GM19043 (cell line): ENCODE measurements at regions not wholly inside any gene's neighbourhood (a gene's known extent, or its start where the extent isn't known, plus 50 kb on each side); places are given as distances from the start of the nearest gene placed in this dataset.

Source experiments
- ATAC-seq: cut with Tn5 transposase; IDR thresholded peaks from one replicate; pipeline ENCODE4 v1.9.1; 2021; ENCODE audit warnings: low read depth; ENCODE audit not compliant: unreplicated experiment

GRCh38 chr3:43892061-43892460 is 201.3 kb downstream of the ABHD5 start:
- ATAC-seq: no peak

- ATAC-seq: peak; percentile 75
These were observed 201.8 kb downstream of the ABHD5 start for GRCh38 chr3:43892526-43892925.

DNA sequence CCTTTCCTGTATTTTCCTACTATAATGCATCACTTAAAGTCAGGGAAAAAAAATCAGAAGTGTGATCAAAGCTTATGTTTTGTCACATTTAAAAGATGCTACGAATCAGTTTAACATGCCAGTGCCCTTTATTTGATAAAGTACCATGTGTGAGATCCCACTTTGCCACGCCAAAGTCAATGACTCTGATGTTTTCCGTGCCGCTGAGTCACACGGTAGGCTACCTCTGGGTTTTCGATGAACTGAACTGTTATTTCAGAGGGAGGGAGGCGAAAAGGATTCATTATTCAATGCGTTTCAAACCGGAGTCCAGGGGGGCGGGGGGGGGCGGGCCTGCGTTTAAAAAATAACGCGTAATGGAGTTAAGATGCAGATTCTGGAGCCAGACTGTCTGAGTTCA is 203.0 kb downstream of the ABHD5 start:
- ATAC-seq: no peak

DNA sequence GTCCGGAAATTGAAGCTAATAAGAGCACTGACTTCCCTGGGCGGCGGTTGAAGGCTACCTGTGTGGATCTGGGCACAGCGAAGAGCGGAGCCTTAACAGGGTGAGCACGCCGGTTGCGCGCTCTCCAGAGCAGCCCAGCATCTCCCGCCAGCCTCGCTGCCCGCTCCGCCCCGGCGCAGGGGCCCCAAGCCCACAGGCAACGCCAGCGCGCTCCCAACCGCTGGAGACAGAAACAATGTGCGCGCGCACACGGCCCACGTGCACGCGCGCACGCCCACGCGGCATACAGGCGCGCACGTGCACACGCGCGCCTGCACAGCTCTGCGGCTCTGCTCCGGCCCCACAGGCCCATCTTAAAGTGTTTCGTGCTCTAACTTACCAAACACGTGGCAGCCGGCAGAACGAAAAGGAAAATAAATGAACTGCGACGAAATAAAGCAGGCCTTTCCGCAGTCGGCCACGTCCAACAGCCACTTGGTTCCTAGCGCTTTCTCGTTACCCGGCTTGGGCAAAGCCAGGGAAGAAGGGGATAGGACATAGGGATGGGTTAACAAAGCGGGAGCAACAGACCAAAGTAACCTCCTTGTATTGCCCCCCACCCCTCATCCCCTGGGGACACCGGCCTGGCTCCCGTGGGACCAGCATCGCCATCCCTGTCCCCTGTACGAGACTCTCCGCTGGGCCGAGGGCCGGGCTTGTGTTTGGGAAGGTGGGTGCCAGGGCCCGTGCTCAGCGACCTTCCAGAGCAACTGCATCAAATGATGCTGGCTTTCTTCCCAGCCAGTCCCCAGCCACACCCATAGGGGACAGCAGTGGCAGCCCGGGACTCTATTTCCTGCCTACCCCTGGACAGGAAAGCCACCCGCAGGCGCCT is 203.7 kb downstream of the ABHD5 start:
- ATAC-seq: no peak

DNA sequence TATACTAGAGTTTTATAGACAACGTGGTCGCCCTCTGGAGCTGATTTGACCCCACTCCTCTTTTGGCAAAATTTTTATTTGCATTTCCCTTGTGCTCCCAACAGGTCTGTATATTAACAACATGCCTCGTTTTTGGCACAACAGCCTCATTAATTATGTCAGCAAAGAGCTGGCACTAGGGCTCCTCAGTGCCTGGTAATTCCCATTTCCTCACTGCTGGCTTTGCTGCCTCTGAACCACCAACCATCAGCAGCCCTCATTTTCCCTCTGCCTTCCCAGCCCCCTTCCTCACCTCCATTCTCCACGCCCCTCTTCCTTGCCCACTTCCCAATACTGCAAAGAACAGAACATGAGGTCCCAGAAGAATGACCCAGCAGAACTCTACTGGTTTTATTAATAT is 204.8 kb downstream of the ABHD5 start:
- ATAC-seq: no peak

- ATAC-seq: no peak
These were observed 211.7 kb downstream of the ABHD5 start for GRCh38 chr3:43902415-43902814.

DNA sequence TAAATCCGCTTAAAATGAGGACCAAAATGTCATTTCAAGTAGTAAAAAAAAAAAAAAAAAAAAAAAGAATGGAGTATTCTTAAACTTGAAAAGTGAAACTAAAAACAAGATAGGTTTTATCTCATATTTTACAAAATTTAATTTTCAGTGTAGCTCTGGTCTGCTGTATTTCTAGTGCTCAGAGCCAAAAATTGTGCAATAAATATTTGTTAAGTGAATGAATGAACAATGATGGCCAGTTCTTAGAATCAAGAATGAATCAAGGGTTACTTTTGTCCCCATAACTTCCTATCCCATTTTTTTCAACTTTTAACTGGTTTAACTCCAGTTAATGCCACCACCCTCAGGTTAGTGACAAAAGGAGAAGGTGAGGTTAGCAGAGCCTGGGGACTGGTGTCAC is 214.4 kb downstream of the ABHD5 start:
- ATAC-seq: no peak

DNA sequence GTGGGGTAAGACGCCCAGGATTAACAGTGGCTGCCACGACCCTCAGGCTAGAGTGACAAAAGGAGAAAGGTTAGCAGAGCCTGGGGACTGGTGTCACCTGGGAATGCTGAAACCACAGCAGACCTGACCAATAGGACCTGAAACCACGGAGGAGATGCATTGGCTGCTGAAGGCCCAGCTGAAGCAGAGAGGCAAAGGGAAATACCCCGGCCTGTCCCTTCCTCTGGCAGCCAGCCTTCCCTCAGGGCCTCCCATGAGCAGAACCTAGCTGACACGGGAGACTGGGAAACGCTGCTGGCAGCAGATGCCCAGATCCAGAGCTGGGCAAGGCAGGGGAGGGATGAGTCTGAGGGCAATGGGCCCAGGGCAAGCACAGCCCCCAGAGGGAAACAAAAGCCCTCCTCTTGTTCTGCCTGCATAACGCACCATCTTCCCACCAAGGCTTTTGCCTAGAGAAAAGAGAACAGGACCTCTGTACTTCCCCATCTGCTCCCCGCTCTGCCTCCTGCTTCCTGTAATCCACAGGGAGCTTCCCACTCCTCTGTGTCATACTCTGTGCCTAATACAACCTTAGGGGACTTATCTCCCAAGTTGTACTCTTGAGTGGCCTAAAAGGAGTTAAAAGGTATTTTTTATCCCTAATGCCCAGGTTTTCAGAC is 216.2 kb downstream of the ABHD5 start:
- peak; percentile 21 for ATAC-seq

GRCh38 chr3:43907508-43907858 is 216.7 kb downstream of the ABHD5 start:
- peak; percentile 95 for ATAC-seq

DNA sequence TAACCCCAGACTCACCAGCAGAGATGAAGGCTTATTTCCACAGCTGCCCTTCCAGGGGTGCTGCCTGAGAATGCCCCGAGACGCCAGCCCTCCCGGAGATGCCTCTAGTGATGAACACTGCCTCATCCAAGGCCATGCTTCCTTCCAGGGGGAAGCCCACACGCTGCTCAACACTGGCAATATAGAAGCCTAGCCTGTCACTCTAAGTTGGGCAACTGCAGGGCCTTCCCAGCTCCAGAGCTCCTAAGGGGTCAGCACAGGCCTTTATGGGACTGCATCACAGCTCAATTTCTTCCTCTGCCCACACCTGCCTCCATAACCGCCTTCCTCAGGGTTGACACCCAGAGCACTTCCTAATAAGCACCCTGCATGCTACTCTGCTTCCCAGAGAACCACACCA is 217.7 kb downstream of the ABHD5 start:
- no peak for ATAC-seq

DNA sequence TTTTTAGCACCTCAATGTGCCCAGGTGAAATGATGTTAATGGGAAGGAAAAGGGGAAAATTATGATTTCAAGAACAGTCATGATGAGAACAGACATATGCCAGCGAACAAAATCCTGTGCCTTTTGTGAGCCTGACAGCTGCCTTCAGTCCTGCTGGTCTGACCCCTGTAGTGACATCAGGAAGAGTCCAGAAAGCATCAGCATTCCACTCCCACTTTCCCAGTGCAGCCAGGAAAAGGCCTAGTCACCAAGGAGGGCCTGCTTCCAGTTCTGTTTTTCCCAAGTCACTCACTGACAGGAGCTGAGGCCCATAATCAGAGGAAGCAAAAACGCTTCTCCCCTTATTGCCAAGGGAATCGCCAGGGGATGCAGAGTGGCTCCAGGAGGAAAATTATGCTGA is 218.4 kb downstream of the ABHD5 start:
- no peak for ATAC-seq

GRCh38 chr3:43910750-43911149 is 220.0 kb downstream of the ABHD5 start:
- no peak for ATAC-seq

DNA sequence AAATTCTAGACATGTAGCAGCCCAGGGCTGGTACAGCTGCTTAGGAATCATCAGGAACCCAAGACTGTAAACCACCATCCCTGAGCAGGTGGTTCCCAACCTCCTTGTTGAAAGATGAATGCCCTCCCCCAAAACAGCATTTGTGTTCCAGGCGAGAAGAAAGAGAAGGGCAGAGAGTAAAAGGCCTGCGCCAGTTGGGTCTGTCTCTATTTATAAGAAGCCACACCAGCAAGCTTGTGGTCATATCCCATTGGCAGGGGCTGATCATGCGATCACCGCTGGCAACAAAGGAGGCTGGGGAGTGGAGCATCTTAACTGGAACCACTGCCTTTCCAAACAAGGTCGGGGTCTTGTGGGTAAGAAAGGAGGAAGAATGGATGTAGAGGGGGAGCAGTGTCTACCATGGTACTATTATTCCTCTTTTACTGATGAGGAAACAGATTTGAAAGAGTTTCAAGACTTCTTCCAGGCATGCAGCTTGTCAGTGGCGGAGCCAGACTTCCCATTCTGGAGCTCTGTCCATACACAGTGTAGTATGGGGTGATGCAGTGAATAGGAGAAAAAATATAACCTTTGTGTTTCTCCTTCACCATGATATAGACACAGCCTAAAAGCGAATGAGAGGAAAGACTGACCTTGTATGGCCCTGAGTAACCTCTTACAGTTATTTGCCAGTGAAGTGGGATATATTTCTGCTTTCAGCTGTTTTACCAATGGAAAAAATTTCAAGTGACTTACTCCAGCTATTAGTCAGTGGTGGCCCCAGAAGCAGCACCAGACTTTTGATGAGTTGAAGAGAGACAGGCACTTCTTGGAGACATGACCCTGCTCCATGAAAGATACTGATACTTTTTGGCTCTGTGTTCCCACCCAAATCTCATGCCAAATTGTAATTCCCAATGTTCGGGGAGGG is 222.6 kb downstream of the ABHD5 start:
- no peak for ATAC-seq

- ATAC-seq: no peak
These were observed 223.5 kb downstream of the ABHD5 start for GRCh38 chr3:43914269-43914668.

GRCh38 chr3:43915546-43915945 is 224.8 kb downstream of the ABHD5 start:
- ATAC-seq: no peak

DNA sequence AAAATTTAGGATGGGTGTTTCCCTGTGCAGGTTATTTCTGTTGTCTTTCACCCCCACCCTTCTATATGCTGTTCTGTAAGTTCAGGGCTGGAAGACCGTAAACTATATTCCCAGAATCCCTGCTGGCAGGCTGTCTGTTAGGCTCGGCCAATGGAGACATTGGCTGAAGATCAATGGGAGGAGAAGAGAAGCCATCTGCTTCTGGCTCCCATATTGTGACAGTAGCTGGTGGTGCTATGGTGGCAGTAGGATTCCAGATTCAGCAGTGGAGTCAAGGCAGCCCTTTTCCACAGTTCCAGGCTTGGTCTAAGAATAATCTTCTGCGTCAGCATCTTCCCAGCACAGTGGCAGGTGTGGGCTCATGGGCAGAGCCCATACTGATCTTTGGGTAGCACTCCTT is 226.6 kb downstream of the ABHD5 start:
- ATAC-seq: no peak

DNA sequence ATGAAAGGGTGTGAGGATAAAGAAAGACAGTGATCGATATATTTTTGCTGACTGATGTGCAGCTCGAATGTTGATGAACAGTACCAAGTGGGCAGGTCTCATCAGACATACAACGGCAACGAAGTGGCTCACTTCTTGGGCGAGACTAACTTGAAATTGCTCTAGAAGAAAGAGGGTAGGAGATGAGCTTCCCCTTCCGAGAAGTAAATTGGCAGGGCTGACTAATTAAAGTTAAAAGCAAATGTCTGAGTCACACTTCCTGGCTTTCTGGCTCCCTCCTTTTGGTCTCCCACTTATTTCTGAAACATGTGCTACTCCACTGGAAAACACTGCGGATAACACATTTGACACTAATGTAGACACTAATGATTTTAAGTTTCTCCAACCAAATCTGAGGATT is 228.3 kb downstream of the ABHD5 start:
- ATAC-seq: no peak

- no peak for ATAC-seq
These were observed 230.4 kb downstream of the ABHD5 start for GRCh38 chr3:43921056-43921648.

DNA sequence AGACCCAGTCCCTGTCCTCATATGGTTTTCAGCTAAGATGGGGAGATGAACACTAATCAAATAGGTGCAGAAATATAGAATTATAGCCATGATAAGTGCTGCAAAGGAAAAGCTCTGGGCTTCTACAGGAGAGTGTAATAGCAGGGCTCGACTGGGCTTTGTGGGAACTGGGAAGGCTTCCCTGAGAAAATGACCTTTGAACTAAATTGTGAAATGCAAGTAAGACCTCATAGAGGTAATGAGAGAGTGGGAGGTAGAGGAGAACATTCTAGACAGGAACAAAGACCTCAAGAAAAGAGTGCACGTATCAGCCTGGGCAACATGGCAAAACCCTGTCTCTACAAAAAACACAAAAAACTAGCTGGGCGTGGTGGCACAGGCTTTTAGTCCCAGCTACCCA is 231.6 kb downstream of the ABHD5 start:
- no peak for ATAC-seq

DNA sequence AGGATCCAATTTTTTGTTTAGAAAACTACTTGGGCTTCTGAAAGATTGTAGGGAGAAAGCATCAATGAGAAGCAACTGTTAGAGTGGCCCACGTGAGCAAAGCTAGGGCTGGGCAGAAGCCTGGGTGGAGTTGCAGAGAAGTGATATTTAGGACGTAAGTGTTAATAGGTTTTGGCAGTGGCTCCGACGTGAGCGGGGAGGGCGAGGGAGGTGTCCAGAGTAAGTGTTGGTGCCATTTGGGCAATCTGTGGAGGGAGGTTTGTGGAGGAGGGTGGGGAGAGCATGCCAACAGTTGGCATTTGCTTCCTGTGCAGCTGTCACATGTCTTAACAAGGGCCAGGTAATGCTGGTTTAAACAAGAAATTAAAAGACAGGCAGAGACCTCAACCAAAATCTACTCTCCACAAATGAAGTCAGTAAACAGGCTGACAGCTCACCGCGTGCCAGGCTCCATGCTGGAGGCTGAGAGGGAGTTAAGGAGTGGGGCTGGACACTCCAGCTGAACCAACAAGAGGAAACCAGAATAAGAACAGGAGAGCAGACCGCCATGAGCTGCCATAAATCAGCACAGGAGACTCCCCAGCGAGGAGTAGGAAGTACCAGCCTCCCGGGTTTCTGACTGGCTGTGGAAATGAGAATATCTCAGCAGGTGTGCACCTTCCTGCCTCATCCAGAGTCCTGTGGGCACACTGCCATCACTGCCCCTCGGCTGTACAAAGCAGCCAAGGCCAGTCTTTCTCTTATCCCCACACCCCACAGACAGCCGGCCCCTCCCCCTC is 232.6 kb downstream of the ABHD5 start:
- ATAC-seq: no peak
